ENCODE measurements at regions not wholly inside any gene's neighbourhood (a gene's known extent, or its start where the extent isn't known, plus 50 kb on each side); places are given as distances from the start of the nearest gene placed in this dataset.

DNA sequence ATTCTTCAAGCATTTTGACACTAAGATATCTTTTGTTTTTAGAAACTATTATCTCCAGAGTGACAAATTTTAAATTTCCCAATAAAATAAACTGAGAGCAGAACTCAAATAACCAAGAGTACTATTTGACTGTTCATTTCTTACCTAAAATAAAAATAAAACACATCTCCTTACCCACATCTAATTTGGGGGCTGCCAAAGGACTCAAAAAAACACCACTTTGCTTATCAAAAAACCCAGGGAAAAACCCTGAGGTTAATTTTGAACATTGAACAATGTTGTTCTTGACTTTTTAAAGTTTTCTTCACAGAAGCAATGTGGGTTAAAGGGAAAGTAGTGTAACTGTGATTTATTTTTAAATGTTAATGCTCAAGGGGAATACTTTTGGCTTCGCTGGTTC lies 243.0 kb upstream of the HHIP start:
- TF ChIP-seq, protein P1, sequence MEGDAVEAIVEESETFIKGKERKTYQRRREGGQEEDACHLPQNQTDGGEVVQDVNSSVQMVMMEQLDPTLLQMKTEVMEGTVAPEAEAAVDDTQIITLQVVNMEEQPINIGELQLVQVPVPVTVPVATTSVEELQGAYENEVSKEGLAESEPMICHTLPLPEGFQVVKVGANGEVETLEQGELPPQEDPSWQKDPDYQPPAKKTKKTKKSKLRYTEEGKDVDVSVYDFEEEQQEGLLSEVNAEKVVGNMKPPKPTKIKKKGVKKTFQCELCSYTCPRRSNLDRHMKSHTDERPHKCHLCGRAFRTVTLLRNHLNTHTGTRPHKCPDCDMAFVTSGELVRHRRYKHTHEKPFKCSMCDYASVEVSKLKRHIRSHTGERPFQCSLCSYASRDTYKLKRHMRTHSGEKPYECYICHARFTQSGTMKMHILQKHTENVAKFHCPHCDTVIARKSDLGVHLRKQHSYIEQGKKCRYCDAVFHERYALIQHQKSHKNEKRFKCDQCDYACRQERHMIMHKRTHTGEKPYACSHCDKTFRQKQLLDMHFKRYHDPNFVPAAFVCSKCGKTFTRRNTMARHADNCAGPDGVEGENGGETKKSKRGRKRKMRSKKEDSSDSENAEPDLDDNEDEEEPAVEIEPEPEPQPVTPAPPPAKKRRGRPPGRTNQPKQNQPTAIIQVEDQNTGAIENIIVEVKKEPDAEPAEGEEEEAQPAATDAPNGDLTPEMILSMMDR (IDR thresholded peaks at IDR 0.05) = no peak
- TF ChIP-seq POLR2A (IDR thresholded peaks at IDR 0.05) (no peak), EP300 (IDR thresholded peaks at IDR 0.05) (no peak)

Measured in ovary (tissue), 3 donors.